GM21786 (cell line): ENCODE measurements at regions not wholly inside any gene's neighbourhood (a gene's known extent, or its start where the extent isn't known, plus 50 kb on each side); places are given as distances from the start of the nearest gene placed in this dataset.
"Not testable (repeated sequence)": the region's sequence is repeated elsewhere in the genome, so short reads cannot be mapped to it uniquely, and the experiment has no call there.

Experiments
- ATAC-seq: cut with Tn5 transposase; IDR thresholded peaks from one replicate; pipeline ENCODE4 v1.9.1; 2021; ENCODE audit not compliant: unreplicated experiment

- ATAC-seq, result not testable (repeated sequence)
These were observed 178.2 kb upstream of the ZNG1F start for GRCh38 chr9:41367301-41367700.

- ATAC-seq, result not testable (repeated sequence)
These were observed 172.7 kb upstream of the ZNG1F start for GRCh38 chr9:41361790-41362189.

GRCh38 chr9:41359116-41359515 lies 170.0 kb upstream of the ZNG1F start:
- not testable (repeated sequence) for ATAC-seq

GRCh38 chr9:41358682-41359081 lies 169.6 kb upstream of the ZNG1F start:
- not testable (repeated sequence) for ATAC-seq

GRCh38 chr9:41357918-41358404 lies 168.8 kb upstream of the ZNG1F start:
- not testable (repeated sequence) for ATAC-seq

GRCh38 chr9:41357350-41357748 lies 168.2 kb upstream of the ZNG1F start:
- ATAC-seq, result not testable (repeated sequence)

- peak; percentile 52 for ATAC-seq
These were observed 167.7 kb upstream of the ZNG1F start for GRCh38 chr9:41356588-41357349.

- ATAC-seq, result not testable (repeated sequence)
These were observed 166.8 kb upstream of the ZNG1F start for GRCh38 chr9:41355712-41356450.

GRCh38 chr9:41354978-41355377 lies 165.9 kb upstream of the ZNG1F start:
- not testable (repeated sequence) for ATAC-seq

- ATAC-seq, result not testable (repeated sequence)
These were observed 165.2 kb upstream of the ZNG1F start for GRCh38 chr9:41354060-41354934.

- not testable (repeated sequence) for ATAC-seq
These were observed 163.9 kb upstream of the ZNG1F start for GRCh38 chr9:41353026-41353425.

GRCh38 chr9:41352390-41352789 lies 163.3 kb upstream of the ZNG1F start:
- ATAC-seq, result not testable (repeated sequence)

- ATAC-seq, result not testable (repeated sequence)
These were observed 158.8 kb upstream of the ZNG1F start for GRCh38 chr9:41347893-41348292.

GRCh38 chr9:41332562-41332961 lies 143.4 kb upstream of the ZNG1F start:
- ATAC-seq, result not testable (repeated sequence)

- ATAC-seq, result not testable (repeated sequence)
These were observed 132.2 kb upstream of the ZNG1F start for GRCh38 chr9:41321277-41321676.

GRCh38 chr9:41308953-41309352 lies 119.8 kb upstream of the ZNG1F start:
- not testable (repeated sequence) for ATAC-seq

GRCh38 chr9:41285744-41286143 lies 96.6 kb upstream of the ZNG1F start:
- ATAC-seq, result not testable (repeated sequence)

- not testable (repeated sequence) for ATAC-seq
These were observed 91.5 kb upstream of the ZNG1F start for GRCh38 chr9:41280299-41281238.

GRCh38 chr9:41279437-41279836 lies 90.3 kb upstream of the ZNG1F start:
- ATAC-seq, result not testable (repeated sequence)

- not testable (repeated sequence) for ATAC-seq
These were observed 89.9 kb upstream of the ZNG1F start for GRCh38 chr9:41279033-41279432.
